ENCODE measurements at regions not wholly inside any gene's neighbourhood (a gene's known extent, or its start where the extent isn't known, plus 50 kb on each side); places are given as distances from the start of the nearest gene placed in this dataset.

DNA sequence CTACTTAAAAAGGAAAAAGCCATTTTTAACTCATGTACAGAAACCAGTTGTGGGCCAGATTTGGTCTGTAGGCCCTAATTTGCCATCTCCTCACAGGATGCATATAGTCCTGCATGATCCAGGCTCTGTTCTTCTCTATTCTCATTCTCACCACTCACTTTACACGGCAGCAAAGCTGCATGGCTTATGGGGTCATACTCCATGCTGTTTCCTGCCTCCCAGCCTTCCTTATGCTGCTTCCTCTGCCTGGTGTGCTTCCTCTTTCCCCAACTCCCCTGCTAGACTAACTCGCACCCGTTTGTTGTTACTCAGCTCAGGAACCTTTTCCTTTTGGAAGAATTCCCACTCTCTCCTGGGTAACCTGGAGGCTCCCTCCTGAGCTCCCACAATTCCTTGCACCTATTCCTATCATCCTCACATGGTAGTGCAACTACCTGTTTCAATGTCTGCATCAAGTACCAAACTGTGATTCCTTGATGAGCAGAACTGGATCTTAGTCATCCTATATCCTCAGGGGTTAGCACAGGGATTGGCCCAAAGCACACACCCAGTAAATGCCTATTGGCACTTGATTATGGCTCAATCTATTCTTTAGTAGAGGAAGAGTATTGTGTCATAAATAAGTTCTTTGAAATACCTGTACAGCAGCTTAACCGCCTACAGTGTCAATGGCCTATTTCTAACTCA lies 172.1 kb upstream of the MITF start:
- no peak for DNase-seq

DNA sequence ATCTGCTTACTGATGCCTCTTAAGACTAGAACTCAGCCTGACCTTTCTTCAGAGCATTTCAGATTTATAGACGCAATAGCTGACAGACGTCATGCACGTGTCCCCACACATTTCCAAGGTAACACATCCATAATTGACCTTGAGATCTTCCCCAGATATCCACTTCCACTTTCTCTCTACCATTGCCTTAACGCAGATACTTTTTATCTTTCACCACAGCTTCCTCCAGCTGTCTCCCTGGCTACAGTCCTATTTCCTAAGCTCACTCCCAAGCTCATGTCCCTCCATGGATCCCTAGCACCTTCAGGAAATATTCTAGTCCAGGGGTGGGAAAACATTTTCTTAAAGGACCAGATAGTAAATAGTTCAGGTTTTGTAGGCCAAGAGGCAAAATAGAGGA lies 173.0 kb upstream of the MITF start:
- no peak for DNase-seq

DNA sequence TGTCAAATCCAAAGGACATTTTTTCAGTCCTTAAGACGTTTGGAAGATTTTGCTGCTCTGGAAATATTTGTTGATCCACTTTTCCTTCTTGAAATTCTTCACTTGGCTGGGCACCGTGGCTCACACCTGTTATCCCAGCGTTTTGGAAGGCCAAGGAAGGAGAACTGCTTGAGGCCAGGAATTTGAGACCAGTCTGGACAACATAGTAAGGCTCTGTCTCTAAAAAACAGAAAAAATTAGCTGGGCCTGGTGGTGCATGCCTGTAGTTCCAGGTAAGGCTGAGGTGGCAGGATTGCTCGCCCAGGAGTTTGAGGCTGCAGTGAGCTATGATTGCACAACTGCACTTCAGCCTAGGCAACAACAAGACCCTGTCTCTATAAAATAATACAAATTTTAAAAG lies 173.9 kb upstream of the MITF start:
- DNase-seq, result no peak

DNA sequence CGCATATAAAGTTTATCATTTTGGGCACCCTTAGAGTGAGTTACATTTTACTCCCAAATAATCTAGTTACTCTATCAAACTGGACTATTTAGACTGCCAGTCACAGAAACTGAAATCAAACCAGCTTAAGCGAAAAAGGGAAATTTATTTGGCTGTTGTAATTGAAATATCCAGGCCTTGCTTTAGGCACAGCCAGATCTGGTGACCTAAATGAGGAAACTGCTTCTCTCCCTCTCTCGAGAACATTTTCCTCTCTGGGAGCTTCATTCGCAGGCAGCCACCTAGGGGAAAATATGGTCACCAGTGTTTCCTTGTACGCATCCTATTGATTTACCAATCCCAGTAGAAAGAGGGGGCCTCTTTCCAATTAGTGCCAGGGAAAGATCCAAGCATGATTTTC lies 175.3 kb upstream of the MITF start:
- no peak for DNase-seq

DNA sequence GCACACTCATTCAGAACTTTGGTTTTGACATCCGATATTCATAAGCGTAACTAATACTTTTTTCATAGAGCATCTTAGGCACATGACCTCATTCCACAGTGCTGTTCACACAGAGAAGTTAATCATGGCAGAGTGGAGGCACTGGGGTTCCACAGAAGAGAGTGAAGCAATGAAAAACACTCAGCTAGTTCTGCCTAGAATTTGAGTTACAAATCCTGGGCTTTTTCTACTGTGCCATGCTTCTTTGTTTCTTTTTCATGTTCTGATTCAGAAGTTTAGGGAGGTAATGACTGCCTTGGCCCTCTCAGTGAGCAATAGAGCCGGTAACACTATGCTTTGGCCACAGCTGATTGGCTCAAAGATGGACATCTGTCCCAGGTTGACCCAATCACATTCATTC lies 176.1 kb upstream of the MITF start:
- DNase-seq, result no peak

DNA sequence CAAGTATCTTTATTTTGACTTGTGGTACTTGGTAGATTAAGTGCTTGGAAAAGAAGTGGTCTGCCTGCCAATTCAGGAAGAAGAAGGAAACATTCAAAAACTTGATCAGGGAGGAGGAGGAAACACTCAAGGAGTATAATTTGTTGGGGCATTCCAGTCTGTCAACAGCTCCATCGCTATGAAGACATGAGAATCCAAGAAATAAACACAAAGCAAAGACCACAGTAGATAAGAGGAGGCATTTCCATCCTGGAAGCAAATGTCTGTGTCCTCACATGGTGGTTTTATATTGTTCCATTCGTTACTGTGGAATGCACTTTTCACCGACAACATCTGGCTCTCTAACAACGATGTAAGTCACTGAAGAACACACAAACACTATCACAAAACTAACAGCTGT lies 176.1 kb upstream of the FRMD4B start:
- no peak for DNase-seq

DNA sequence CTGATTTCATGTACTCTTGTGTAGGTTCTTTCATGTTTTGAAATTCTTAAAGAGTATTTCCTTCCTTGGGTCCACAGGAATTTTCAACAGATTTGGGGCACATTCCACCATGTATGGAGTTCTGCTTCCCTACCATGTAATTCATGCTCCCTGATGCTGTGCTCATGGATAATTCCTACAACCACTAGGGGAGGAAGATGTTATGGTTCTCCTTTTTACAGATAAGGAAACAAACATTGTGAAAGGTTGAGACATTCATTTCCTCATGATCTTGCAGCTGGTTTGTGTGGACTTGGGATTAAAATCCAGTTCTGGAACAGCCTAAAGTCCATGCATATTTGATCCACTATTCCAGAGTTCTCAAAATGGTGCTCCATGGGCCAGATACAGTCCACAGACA lies 174.9 kb upstream of the FRMD4B start:
- DNase-seq, result no peak

DNA sequence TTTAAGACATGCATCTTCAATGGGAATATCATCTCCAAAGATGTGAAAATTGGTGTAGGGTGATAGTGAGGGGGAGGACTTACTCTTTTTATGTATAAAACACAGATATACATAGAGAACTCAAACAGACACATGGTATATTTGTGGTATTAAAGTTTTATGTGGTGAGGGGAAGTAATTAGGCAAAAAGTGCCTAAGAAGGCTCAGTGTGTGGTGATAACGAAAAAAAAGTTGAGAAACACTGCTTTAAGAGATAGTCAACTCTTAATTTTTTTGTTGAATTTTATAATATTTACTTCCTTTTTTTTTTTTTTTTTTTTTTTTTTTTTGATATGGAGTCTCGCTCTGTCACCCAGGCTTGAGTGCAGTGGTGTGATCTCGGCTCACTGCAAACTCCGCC lies 174.2 kb upstream of the FRMD4B start:
- DNase-seq, result no peak

DNA sequence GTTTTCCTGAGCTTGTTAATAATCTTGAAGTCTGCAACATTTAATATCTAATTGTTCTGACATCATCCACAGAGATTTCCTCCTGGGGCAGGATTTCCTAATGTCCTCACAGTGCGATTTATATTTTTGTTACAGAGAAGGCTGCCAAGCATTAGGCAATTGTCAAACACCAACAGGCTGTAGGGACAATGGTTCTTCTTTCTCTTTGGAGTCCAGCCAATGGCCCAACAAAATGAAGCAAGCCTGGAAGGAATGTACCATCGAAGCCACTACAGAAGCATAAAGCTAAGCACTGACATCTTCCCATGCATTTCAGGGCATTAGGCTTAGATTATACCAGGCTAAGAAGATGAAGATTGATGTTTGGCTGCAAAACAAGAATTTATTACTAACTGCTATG lies 173.0 kb upstream of the FRMD4B start:
- no peak for DNase-seq

DNA sequence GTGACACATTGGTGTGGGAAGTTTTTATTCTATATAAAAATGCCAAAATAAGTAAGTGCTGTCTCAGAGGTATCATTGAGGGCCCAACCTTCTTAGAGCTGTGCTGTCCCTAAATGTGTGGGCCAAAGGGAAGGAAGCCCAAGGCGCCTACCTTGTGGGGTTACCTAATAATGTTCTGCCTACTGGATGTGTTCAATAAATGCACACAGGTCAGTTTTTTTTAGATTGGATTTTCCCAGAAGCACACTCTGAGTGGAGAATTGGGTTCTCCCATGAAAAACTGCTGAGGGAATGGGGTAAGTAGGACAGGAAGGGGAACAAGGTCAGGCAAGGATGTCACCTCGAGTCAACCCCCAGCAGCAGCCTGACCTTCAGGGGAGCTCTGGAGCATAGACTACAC lies 168.7 kb upstream of the FRMD4B start:
- DNase-seq, result no peak

DNA sequence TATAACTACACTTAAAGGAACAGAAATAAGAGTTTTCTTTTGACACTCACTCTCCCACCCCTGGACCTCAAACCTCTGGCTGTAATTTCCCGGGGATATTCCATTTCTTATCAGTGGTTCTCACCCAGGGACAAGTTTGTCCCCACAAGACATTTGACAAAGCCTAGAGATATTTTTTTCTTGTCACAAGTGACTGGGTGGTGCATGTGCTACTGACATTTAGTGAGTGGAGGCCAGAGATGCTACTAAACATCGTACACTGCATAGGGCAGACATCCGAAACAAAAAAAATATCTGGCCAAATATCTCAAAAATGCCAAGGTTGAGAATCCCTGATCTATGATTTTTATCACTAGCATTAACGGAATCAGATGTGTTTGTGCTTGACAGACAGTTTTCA lies 168.0 kb upstream of the FRMD4B start:
- DNase-seq, result no peak

DNA sequence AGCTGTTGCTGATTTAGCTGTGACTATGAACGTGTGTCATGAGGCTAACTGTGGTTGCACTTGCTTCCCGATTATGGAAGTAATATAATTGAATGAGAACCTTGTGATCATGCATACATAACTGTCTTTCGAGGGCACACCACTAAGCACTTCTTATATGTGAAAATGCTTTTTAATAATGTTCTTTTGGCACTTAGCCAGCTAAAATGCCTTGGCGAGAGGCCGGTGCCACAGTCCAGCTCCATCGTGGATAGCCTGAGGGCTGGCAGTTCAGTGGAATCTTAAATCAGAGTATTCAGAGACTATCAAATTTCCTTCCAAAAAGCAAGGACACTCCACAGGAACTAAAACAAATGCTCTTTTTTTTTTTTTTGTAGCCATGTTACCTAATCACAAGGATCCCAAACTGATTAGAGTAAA lies 161.6 kb upstream of the FRMD4B start:
- DNase-seq, result no peak

DNA sequence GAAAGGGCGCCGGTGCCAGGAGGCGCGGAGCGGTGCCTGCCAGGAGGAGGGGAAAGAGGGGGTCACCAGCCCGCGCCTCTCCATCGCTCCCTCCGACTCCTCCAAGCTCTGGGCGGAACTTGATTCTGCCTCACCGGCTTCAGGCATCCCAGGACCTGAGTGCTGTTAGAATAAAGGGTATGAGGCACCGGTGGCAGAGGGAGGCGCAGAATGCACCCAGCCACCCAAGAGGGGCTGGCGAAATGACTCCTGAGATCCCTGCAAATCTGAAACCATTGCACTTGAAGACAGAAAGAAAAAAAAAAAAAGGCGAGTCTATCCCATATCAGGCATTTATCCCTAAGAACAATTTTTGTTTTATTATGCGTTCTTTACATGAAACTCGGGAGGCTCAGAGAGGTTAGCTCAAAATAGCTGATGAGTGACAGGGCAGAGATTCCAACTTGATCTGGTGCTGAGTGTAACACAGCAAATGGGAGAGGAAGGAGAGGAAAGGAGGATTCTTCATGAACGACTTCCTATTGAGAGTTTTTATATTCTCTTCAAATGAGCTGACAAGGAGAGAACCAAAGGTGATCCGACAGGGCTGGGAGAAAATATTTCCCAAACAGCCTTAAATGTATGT lies 157.0 kb upstream of the FRMD4B start:
- no peak for DNase-seq

DNA sequence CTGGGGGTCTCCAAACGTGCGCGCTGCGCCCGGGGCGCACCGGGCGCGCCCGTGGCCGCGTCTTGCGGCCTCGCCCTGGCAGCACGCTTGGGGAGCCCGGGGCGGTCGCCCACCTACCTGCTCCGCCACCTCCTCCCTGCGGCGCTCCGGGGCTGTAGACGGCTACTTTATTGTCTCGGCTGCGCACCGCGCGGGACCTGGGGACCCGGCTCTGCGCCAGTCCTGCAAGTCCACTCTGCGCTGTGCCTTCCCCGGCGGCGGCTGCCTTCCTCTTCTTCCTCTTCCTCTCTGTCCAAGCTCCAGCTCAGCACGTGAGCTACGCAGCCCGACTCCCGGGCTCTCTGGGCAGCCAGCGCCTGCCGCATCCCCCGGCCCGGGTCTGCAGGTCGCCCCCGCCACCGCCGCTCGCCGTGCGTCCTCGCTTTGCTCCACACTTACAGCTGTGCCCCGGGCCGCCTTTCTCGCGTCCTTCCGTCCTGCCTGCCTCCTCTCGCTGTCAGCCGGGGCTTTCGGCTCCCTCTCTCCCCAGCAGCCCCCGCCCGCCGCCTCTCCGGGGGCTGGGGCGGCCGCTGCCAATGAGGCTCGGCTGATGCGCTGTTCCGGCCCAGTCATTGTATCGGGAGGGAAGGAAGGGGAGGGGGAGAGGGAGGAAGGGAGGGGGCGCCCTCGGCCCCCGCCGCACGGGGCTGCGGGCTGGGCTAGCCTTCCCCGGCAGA lies 156.4 kb upstream of the FRMD4B start:
- DNase-seq, result peak; percentile 45

DNA sequence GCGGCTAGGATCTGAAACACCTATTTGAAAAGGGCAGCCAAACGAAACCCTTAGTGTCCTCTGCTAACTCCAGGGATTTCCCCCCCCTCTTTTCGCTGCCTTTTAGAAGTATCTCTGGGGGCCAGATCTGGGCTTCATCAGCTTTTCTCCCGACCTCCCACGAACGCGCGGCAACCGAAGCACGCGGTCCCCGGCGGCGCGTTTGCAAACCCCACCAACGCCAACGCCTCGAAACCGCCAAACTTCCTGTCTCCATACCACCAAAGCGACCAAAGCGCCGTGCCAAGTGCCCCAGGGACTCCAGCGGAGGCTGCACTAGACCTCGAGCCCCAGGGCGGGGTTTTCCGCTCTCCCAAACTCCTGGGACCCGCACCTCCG lies 155.8 kb upstream of the FRMD4B start:
- no peak for DNase-seq

DNA sequence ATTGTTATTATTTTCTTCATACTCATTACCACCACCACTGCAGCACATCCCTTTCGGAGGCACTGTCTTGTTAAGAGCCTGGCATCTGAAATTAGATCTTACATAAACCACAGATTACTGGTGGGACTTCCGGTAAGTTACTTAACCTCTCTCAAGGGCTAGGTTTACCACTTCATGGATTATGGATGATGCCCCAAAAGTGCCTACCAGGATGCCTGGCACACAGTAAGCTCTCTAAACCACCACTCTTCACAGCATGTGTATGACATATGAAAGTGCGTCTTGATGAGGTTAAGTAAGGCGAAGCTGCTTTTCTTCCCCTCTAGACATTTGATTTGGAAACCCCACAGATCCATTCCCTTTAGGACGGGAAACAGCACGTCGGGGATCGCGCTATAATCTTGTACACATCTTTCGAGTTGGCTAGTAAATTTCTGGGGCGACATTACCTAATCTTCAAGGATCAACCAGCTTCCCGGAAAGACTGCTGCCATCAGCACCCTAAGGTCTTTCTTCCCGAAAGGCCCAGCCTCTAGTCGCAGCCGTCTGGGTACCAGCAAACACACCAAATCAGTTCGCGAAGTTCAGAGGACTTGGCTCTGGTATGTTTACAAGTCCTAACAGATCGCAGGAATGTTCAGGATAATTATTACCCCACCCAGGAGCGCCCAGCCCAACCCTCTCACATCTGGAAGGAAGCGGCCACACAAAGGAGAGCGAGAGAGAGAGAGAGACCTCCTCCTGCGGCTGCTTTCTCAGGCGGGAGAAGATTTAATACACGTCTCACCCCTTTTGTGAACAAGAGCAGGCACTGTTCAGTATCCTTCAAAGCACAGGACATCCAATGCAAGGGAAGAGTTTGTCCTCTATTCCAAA lies 155.1 kb upstream of the FRMD4B start:
- DNase-seq, result no peak

DNA sequence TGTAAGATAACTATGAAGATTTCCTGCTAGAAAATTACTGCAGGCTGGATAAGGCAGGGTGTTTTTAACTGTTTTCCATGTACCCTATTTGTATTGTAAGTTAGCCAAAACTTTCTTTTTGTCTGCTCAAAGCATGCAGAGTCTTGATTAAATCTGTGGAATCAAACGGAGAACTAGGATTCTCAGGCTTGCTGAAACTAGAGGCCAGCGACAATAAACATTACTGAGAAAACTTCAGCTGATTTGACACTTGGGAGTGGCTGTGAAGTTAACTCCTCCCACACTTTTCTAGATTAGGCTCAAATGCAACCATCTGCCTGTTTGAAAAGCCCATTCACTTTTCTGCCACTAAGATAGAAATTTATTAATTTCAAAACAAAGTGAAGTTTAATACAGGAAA lies 153.2 kb upstream of the FRMD4B start:
- DNase-seq, result no peak

DNA sequence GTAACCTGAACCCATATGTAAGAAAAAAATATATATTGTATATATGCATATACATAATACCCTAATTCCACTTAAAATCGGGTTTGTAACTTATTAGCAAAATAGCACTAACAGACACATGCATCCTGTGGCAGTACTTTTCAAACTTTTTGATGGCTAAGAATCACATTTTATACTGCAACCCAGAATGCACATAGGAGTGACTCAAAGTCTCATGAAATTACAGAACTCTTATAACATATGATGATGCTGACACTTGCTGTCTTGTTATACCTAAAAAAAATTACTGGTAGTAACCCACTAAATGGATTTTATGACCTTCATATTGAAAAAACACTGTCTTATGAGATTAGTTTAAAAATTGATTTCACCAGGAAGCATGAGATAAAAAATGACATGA lies 152.4 kb upstream of the FRMD4B start:
- DNase-seq, result no peak

DNA sequence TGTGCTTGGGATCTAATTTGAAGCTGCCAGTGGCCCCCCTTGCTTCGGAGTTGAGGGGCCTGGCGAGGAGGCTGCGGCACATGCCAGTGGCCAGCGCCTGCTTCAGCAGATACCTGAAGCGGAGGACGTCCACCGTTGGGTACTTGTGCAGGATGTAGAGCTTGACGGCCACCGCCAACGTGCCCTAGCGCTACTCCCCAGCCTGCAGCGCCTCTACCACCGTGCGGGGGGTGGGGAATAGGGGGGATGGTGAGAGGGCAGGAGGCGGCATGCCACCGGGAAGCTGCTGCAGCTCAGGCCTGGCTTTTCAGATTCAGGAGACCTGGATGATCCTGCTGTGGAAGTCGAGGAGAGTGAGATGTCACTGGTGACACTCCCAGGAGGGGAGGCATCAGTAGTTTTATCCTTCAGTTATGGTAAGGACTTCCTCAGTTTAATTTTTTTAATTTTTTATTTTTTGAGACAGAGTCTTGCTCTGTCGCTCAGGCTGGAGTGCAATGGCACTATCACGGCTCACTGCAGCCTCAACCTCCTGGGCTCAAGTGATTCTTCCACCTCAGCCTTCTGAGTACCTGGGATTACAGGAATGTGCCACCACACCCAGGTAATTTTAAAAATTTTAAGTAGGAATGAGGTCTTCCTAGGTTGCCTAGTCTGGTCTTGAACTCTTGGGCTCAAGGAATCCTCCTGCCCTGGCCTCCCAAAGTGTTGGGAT lies 150.6 kb upstream of the FRMD4B start:
- DNase-seq, result no peak

DNA sequence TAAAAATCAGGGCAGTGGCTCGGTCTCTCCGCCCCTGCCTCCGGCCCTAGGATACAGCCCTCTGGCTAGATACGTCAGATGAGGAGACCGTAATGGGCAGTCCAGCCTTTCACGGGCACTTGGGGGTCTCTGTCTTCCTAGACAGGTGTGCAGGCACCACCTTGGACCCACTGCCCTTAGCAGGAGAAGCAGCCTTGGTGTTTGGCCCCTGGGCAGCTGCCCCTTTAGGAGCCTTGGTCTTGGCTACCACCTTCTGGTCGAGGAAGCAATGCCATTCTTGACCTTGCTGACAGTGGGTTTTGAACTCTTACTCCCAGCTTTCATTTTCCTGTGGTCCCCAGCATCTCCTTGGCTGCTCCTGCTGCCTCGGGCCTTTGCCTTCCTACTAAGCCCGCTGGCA lies 149.7 kb upstream of the FRMD4B start:
- no peak for DNase-seq

DNA sequence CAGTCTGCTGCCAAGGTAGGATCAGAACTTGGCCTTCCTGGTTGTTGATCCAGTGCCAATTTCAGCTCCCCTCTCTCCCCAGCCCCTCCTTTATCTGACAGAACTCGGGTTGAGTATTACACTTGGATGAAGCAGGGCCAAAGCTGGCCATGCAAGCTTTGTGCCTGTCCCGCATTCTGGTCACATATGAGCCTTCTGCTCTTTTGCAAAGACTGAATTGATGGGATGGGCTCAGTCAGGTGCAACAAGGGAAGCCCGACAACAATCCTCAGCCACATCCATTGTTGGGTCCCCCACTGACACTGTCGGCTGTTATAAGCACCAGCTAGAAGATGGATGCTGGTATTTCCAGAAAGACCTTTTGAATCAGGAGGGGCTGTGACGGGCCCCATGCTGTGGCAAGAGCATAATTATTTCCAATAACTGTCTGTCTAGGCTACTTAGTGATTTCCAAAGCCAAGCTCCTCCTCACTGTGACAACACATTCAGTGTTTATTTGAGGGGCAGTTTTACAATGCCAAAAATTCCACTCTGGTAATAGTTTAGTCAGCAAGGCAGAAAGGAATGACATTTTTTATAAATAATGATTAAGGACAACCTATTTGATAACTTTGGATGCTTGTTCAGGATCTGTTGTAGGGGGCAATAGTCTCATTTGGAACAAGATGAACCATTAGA lies 146.8 kb upstream of the FRMD4B start:
- DNase-seq, result no peak

All from T1000 (cell line).